ENCODE measurements at regions not wholly inside any gene's neighbourhood (a gene's known extent, or its start where the extent isn't known, plus 50 kb on each side); places are given as distances from the start of the nearest gene placed in this dataset.

GRCh38 chr11:23023319-23023718, 163.0 kb upstream of the CCDC179 start:
- no peak for TF ChIP-seq CTCF (IDR thresholded peaks at IDR 0.05)
- TF ChIP-seq ZFX (IDR thresholded peaks at IDR 0.05; ENCODE audit: borderline replicate concordance) = no peak
